ENCODE measurements at regions not wholly inside any gene's neighbourhood (a gene's known extent, or its start where the extent isn't known, plus 50 kb on each side); places are given as distances from the start of the nearest gene placed in this dataset.
"Not testable (repeated sequence)": the region's sequence is repeated elsewhere in the genome, so short reads cannot be mapped to it uniquely, and the experiment has no call there.

- intact Hi-C loops (cut with DNase I): no loop called here
- no peak for DNase-seq (ENCODE audit: low spot score)
These were observed 261.3 kb downstream of the KCNRG start for GRCh38 chr13:50276550-50276949.

- DNase-seq (ENCODE audit: low spot score): no peak
These were observed 261.9 kb downstream of the KCNRG start for GRCh38 chr13:50277127-50277526.

GRCh38 chr13:50277906-50278305 is 262.7 kb downstream of the KCNRG start:
- intact Hi-C loops (cut with DNase I): no loop called here
- no peak for DNase-seq (ENCODE audit: low spot score)

More at GRCh38 chr13:50277127-50277526, 261.9 kb downstream of the KCNRG start:
- intact Hi-C loops (cut with DNase I): no loop called here

- intact Hi-C loops (cut with DNase I): no loop called here
- DNase-seq (ENCODE audit: low spot score): no peak
These were observed 265.2 kb downstream of the KCNRG start for GRCh38 chr13:50280441-50280937.

GRCh38 chr13:50282016-50282415 is 266.8 kb downstream of the KCNRG start:
- no peak for DNase-seq (ENCODE audit: low spot score)
- intact Hi-C loops (cut with DNase I): no loop called here

GRCh38 chr13:50283017-50283416 is 267.8 kb downstream of the KCNRG start:
- no peak for DNase-seq (ENCODE audit: low spot score)
- intact Hi-C loops (cut with DNase I): no loop called here

GRCh38 chr13:50284540-50284939 is 269.3 kb downstream of the KCNRG start:
- intact Hi-C loops (cut with DNase I): no loop called here
- no peak for DNase-seq (ENCODE audit: low spot score)

- DNase-seq (ENCODE audit: low spot score): no peak
- intact Hi-C loops (cut with DNase I): no loop called here
These were observed 270.0 kb downstream of the KCNRG start for GRCh38 chr13:50285283-50285682.

GRCh38 chr13:50286324-50286723 is 271.1 kb downstream of the KCNRG start:
- DNase-seq (ENCODE audit: low spot score): no peak
- intact Hi-C loops (cut with DNase I): loop anchor here in 1 of 2 donors (1.0 kb wide), 1 partner anchor 26 kb away; no protein-coding TSS in a partner anchor

GRCh38 chr13:50290186-50290585 is 274.9 kb downstream of the KCNRG start:
- intact Hi-C loops (cut with DNase I): no loop called here
- no peak for DNase-seq (ENCODE audit: low spot score)

GRCh38 chr13:50291611-50292010 is 276.4 kb downstream of the KCNRG start:
- DNase-seq (ENCODE audit: low spot score): no peak
- intact Hi-C loops (cut with DNase I): no loop called here

- DNase-seq (ENCODE audit: low spot score): no peak
- intact Hi-C loops (cut with DNase I): no loop called here
These were observed 276.8 kb downstream of the KCNRG start for GRCh38 chr13:50292081-50292480.

GRCh38 chr13:50294425-50294824 is 279.2 kb downstream of the KCNRG start:
- intact Hi-C loops (cut with DNase I); DNase-seq (ENCODE audit: low spot score): not testable (repeated sequence)

- intact Hi-C loops (cut with DNase I): no loop called here
- no peak for DNase-seq (ENCODE audit: low spot score)
These were observed 284.5 kb downstream of the KCNRG start for GRCh38 chr13:50299546-50300249.

GRCh38 chr13:50303963-50304721 is 288.9 kb downstream of the KCNRG start:
- DNase-seq (ENCODE audit: low spot score): no peak
- intact Hi-C loops (cut with DNase I): no loop called here

GRCh38 chr13:50306156-50306555 is 290.9 kb downstream of the KCNRG start:
- no peak for DNase-seq (ENCODE audit: low spot score)
- intact Hi-C loops (cut with DNase I): no loop called here

GRCh38 chr13:50309318-50309717 is 294.1 kb downstream of the KCNRG start:
- no peak for DNase-seq (ENCODE audit: low spot score)
- intact Hi-C loops (cut with DNase I): no loop called here

GRCh38 chr13:50309882-50310594 is 294.8 kb downstream of the KCNRG start:
- intact Hi-C loops (cut with DNase I): no loop called here

GRCh38 chr13:50310734-50311133 is 295.5 kb downstream of the KCNRG start:
- intact Hi-C loops (cut with DNase I): no loop called here
- DNase-seq (ENCODE audit: low spot score): no peak

More at GRCh38 chr13:50309882-50310594, 294.8 kb downstream of the KCNRG start:
- no peak for DNase-seq (ENCODE audit: low spot score)

GRCh38 chr13:50318887-50319286 is 303.6 kb downstream of the KCNRG start:
- intact Hi-C loops (cut with DNase I): no loop called here
- no peak for DNase-seq (ENCODE audit: low spot score)

Measured in posterior vena cava (tissue), 2 donors.